Epithelial cell of proximal tubule (primary cell): ENCODE measurements at regions not wholly inside any gene's neighbourhood (a gene's known extent, or its start where the extent isn't known, plus 50 kb on each side); places are given as distances from the start of the nearest gene placed in this dataset.

Experiments
- DNase-seq: peaks from one replicate; pipeline ENCODE4 v3.0.0-alpha.2; 2011; ENCODE audit warnings: low read depth
- H3K4me3 ChIP-seq: 2 replicates; pipeline ENCODE4 v1.5.1; 2011; ENCODE audit warnings: low read depth, mild to moderate bottlenecking, low read length
- CTCF ChIP-seq: conservative IDR thresholded peaks from 2 replicates; pipeline ENCODE4 v1.5.1; 2012; ENCODE audit warnings: low read depth, mild to moderate bottlenecking, low read length

DNA sequence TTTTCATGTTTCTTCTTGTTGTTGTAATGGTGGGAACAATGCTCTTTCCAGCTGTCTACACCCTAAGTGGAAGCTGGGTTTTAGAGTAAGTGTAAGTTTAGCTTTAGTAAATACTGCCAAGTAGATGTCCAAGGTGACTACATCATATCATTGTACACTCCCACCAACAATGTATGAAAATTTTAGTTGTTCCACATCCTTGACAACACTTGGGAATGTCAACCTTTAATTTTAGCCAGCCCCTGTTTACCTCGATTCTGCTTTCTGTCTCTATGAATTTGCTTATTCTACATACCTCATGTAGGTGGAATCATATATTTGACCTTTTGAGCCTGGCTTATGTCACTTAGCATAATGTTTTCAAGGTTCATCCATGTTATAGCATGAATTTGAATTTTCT is 93.0 kb downstream of the MTPAP start:
- no peak for TF ChIP-seq CTCF
- no peak for DNase-seq
- H3K4me3 ChIP-seq: no peak overlapping the region

DNA sequence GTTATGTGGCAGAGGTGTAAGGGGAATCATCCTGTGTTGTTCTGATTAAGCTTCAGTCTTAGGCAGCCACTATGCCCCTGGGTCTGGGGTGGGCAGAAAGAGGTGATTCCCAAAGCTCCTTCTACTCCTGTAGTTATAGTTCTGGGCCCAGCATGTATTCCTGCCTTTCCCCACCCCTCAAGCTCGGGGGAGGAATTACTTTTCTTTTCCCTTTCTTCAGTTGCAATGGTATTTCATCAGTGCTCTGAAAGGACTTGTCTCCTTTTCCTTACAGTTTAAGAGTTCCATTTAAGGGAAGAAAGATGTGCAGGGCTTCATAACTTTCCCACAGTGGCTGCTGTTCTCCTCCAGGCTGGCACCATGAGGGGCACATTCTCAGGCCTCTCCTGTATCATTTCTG is 94.2 kb downstream of the MTPAP start:
- no peak for DNase-seq
- TF ChIP-seq CTCF: no peak
- H3K4me3 ChIP-seq: no peak overlapping the region

DNA sequence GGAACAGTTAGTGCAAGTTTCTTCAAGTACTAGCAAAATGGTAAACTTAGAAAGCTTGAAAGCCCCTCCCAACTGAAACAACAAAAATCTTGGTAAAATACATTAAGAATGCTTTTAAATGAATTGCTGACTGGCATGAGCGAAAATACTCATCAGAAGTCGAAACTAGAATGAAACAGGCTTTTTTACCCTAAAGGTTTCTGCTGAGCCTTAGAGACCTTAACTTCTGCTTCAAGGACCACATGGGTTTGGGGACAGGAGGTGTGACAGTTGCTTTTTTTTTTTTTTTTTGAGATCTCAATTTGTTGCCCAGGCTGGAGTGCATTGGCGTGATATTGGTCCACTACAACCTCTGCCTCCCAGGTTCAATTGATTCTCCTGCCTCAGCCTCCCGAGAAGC is 100.3 kb downstream of the MTPAP start:
- TF ChIP-seq CTCF: no peak
- DNase-seq: no peak
- H3K4me3 ChIP-seq: no peak overlapping the region

GRCh38 chr10:30247704-30248103 is 101.4 kb downstream of the MTPAP start:
- no peak for DNase-seq
- TF ChIP-seq CTCF: no peak
- H3K4me3 ChIP-seq: no peak overlapping the region

DNA sequence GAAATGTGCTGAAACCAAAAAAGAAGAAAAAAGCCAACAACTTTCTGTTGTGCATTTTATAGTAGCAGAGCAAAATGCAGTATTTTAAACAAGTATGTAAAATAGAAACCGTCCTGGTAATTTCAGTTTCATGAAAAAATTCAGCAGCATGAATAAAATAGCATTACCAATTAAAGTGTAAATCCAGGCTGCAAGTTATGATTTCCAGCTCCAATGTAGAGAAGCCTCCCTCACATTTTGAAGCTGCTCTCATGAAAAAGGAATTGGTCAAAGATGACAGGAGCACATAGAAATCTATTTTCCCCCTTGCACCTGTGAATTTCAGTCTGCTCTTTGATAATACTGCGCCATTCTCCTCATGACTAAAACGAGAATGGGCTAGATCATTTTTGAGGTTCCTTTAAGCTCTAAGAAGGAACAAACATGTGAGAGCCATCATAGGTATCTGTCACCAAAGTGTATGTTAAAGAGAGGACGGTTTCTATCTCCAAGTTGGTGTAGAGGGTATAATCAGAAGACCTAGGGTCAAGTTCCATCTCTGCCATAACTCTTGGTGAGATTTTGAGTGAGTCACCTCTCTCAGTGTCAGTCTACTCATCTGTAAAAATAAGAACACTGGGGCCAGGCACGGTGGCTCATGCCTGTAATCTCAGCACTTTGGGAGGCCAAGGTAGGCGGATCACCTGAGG is 107.5 kb downstream of the MTPAP start:
- H3K4me3 ChIP-seq: no peak overlapping the region
- no peak for DNase-seq
- no peak for TF ChIP-seq CTCF

DNA sequence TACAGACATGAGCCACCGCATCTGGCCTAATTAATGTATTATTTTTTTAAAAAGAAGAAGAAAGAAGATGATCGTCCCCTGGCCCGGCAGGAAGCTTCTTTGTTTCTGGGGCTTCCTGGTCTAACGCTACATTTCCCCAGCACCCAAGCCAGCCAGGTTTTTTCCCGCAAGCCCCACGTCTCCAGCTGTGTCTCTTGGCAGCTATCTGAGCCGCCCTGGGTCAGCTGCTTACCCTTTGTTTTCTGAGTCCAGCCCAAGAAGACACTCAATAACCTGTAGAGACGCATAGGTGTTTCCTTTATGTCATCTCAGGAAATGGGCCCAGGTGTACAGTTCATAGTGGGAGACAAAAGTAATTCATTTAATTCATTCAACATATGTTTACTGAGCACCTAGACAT is 110.2 kb downstream of the MTPAP start:
- no peak for DNase-seq
- no peak for TF ChIP-seq CTCF
- H3K4me3 ChIP-seq: no peak overlapping the region
